GM23248 (cell line): ENCODE measurements at regions not wholly inside any gene's neighbourhood (a gene's known extent, or its start where the extent isn't known, plus 50 kb on each side); places are given as distances from the start of the nearest gene placed in this dataset.

Experiments used
- DNase-seq: peaks from one replicate; pipeline ENCODE4 v3.0.0-alpha.2; 2015
- H2AFZ ChIP-seq: fragments of 200-600 bp; sonication (generic); 2 replicates; pipeline ENCODE4 v1.6.1; 2016; ENCODE audit warnings: antibody characterized with exemption
- H3F3A ChIP-seq: fragments of 200-600 bp; sonication (generic); 2 replicates; pipeline ENCODE4 v1.6.1; 2016; ENCODE audit warnings: mild to moderate bottlenecking, antibody characterized with exemption, mixed run types; ENCODE audit not compliant: insufficient read depth
- H3K27ac ChIP-seq: fragments of 200-600 bp; sonication (generic); 2 replicates; pipeline ENCODE4 v1.5.1; 2016; ENCODE audit warnings: mild to moderate bottlenecking
- H3K27me3 ChIP-seq: fragments of 200-600 bp; sonication (generic); replicated peaks from 2 replicates; pipeline ENCODE4 v1.6.1; 2016; ENCODE audit warnings: mild to moderate bottlenecking; ENCODE audit not compliant: insufficient read depth
- H3K36me3 ChIP-seq: fragments of 200-600 bp; sonication (generic); 2 replicates; pipeline ENCODE4 v1.6.1; 2016; ENCODE audit warnings: low read depth, mild to moderate bottlenecking
- H3K4me1 ChIP-seq: fragments of 200-600 bp; sonication (generic); 2 replicates; pipeline ENCODE4 v1.6.1; 2016; ENCODE audit warnings: mild to moderate bottlenecking; ENCODE audit not compliant: insufficient read depth
- H3K4me2 ChIP-seq: fragments of 200-600 bp; sonication (generic); one replicate; pipeline ENCODE4 v1.6.1; 2016; ENCODE audit warnings: mild to moderate bottlenecking; ENCODE audit not compliant: unreplicated experiment
- H3K4me3 ChIP-seq: fragments of 200-600 bp; sonication (generic); 2 replicates; pipeline ENCODE4 v1.5.1; 2016; ENCODE audit warnings: mild to moderate bottlenecking
- H3K79me2 ChIP-seq: fragments of 200-600 bp; sonication (generic); 2 replicates; pipeline ENCODE4 v1.6.1; 2016; ENCODE audit warnings: mild to moderate bottlenecking; ENCODE audit not compliant: insufficient read depth
- H3K9ac ChIP-seq: fragments of 200-600 bp; sonication (generic); 2 replicates; pipeline ENCODE4 v1.6.1; 2016; ENCODE audit warnings: mild to moderate bottlenecking
- H3K9me2 ChIP-seq: fragments of 200-600 bp; sonication (generic); 2 replicates; pipeline ENCODE4 v1.6.1; 2016; ENCODE audit warnings: mixed run types, mild to moderate bottlenecking, moderate library complexity; ENCODE audit not compliant: insufficient read depth
- H3K9me3 ChIP-seq: fragments of 200-600 bp; sonication (generic); one replicate; pipeline ENCODE4 v1.6.1; 2017; ENCODE audit warnings: low read depth
- H4K20me1 ChIP-seq: fragments of 200-600 bp; sonication (generic); 2 replicates; pipeline ENCODE4 v1.6.0; 2016; ENCODE audit not compliant: insufficient read depth
- EZH2 ChIP-seq: fragments of 200-600 bp; sonication (generic); IDR thresholded peaks from 2 replicates; pipeline ENCODE4 v1.6.1; 2018; ENCODE audit warnings: antibody characterized with exemption, mild to moderate bottlenecking; ENCODE audit not compliant: insufficient read depth, poor library complexity, severe bottlenecking
- EZH2phosphoT487 ChIP-seq: fragments of 200-600 bp; sonication (generic); IDR thresholded peaks from 2 replicates; pipeline ENCODE4 v1.6.1; 2018; ENCODE audit warnings: antibody characterized with exemption, moderate library complexity, mild to moderate bottlenecking, low read depth; ENCODE audit not compliant: insufficient read depth
- WGBS, 2 experiments: methylation state at CpG; one replicate each; pipeline ENCODE4 v1.1.6; 2015 to 2017; ENCODE audit warnings: low lambda C conversion rate in 2 of 2, low coverage in 1 of 2; ENCODE audit errors: missing lambda C conversion rate in 2 of 2; 5-methylcytosine and 5-hydroxymethylcytosine counted together
- in situ Hi-C: fragments of 300-500 bp; cut with MboI; formaldehyde crosslinking; loops from 2 replicates; pipeline ENCODE4 v1.15.0; 2020

DNA sequence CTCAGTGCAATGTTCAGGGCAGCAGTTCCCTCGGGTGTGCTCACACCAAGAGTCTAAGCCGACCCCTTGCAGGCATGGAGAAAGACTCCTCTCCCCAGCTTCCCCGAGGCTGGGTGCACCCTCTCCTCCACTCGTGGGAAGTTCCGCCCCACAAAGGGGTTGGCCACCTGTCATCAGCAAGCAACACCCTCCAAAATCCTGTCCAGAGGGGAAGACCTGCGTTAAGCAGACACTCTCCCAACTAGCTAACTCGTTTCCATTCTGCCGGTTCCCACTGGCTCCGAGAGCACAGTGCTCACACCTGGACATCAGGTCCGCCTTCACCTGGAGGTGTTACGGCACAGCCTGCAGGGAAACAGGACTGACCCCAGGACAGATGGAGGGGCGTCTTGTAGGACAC lies 117.9 kb upstream of the IRX4 start:
- H3K36me3 ChIP-seq = no peaks in the 10 kb centered on the region
- H3K9me2 ChIP-seq = no peaks in the 10 kb centered on the region
- H3F3A ChIP-seq = no peaks in the 10 kb centered on the region
- no peak overlapping the region for H3K27ac ChIP-seq
- H3K79me2 ChIP-seq = no peaks in the 10 kb centered on the region
- H3K4me3 ChIP-seq = no peak overlapping the region
- 51 to 55% methylated on average over 12 of the region's 12 CpGs for WGBS, 2 experiments
- no peaks in the 10 kb centered on the region for H3K9me3 ChIP-seq
- H3K4me1 ChIP-seq = no peaks in the 10 kb centered on the region
- H2AFZ ChIP-seq = no peak overlapping the region
- no peak overlapping the region for H3K4me2 ChIP-seq
- no peak overlapping the region for H3K9ac ChIP-seq
- H4K20me1 ChIP-seq = no peaks in the 10 kb centered on the region
- DNase-seq = no peak
- in situ Hi-C loops = no loop called here
- TF ChIP-seq EZH2phosphoT487 = no peak
- no peak for TF ChIP-seq EZH2
- H3K27me3 ChIP-seq = no peaks in the 10 kb centered on the region

DNA sequence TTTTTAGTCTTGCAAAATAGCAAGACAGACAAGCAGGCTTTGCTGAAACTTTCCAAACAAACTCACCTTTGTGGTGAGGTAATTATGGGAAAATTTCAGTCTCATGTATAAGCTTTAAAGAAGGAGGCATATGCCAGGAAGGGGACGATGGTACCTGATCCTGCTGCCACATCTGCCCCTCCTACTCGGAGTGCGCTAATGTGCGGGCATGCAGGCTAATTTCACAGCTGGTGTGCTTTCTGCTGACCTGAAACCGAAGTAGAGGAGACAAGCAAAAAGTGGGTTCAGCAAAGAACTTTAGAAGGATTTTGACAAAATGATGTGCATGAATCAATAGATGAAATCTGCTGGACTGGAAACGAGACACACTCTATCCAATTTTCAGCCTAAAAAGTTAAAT lies 117.1 kb upstream of the IRX4 start:
- Histone ChIP-seq H3K4me2 (no peak overlapping the region), H3K4me3 (no peak overlapping the region), H2AFZ (no peak overlapping the region), H3K4me1 (no peaks in the 10 kb centered on the region), H3K79me2 (no peaks in the 10 kb centered on the region), H3K36me3 (no peaks in the 10 kb centered on the region), H3K9me3 (no peaks in the 10 kb centered on the region), H3K9me2 (no peaks in the 10 kb centered on the region), H3K27me3 (no peaks in the 10 kb centered on the region), H3K9ac (no peak overlapping the region), H4K20me1 (no peaks in the 10 kb centered on the region), H3F3A (no peaks in the 10 kb centered on the region), H3K27ac (no peak overlapping the region)
- no peak for DNase-seq
- TF ChIP-seq EZH2phosphoT487 = no peak
- TF ChIP-seq EZH2 = no peak
- WGBS, 2 experiments = 41 to 46% methylated on average over 6 of the region's 6 CpGs
- in situ Hi-C loops = no loop called here

- Histone ChIP-seq H4K20me1 (no peaks in the 10 kb centered on the region), H3K4me3 (no peak overlapping the region), H3K4me2 (no peak overlapping the region), H3K9ac (no peak overlapping the region), H3K79me2 (no peaks in the 10 kb centered on the region), H3K27ac (no peak overlapping the region), H2AFZ (no peak overlapping the region), H3K9me3 (no peaks in the 10 kb centered on the region), H3K4me1 (no peaks in the 10 kb centered on the region), H3F3A (no peaks in the 10 kb centered on the region), H3K9me2 (no peaks in the 10 kb centered on the region), H3K36me3 (no peaks in the 10 kb centered on the region), H3K27me3 (no peaks in the 10 kb centered on the region)
- in situ Hi-C loops = no loop called here
- no peak for DNase-seq
- 4% methylated on average over 4 of the region's 4 CpGs for WGBS, 2 experiments
- TF ChIP-seq EZH2 (no peak), EZH2phosphoT487 (no peak)
These were observed 116.1 kb upstream of the IRX4 start for GRCh38 chr5:1998716-1999317.

- TF ChIP-seq EZH2 (no peak), EZH2phosphoT487 (no peak)
- Histone ChIP-seq H3K27me3 (no peaks in the 10 kb centered on the region), H4K20me1 (no peaks in the 10 kb centered on the region), H3K79me2 (no peaks in the 10 kb centered on the region), H3K9me3 (no peaks in the 10 kb centered on the region), H3K4me3 (no peak overlapping the region), H3F3A (no peaks in the 10 kb centered on the region), H3K9me2 (no peaks in the 10 kb centered on the region), H3K9ac (no peak overlapping the region), H3K4me2 (no peak overlapping the region), H3K36me3 (no peaks in the 10 kb centered on the region), H2AFZ (no peak overlapping the region), H3K27ac (no peak overlapping the region), H3K4me1 (no peaks in the 10 kb centered on the region)
- no peak for DNase-seq
- in situ Hi-C loops = no loop called here
- WGBS, 2 experiments = 0 to 33% methylated on average over 1 of the region's 1 CpG
These were observed 115.6 kb upstream of the IRX4 start for GRCh38 chr5:1998348-1998669.
